ENCODE measurements at regions not wholly inside any gene's neighbourhood (a gene's known extent, or its start where the extent isn't known, plus 50 kb on each side); places are given as distances from the start of the nearest gene placed in this dataset.

GRCh38 chr13:81539643-81540150, 1198.8 kb upstream of the SPRY2 start:
- in situ Hi-C loops (cut with HindIII; ENCODE audit: low sequenced_read_pairs) = no loop called here

GRCh38 chr13:81498969-81499368, 1158.0 kb upstream of the SPRY2 start:
- in situ Hi-C loops (cut with HindIII; ENCODE audit: low sequenced_read_pairs) = no loop called here

GRCh38 chr13:81493144-81493543, 1152.2 kb upstream of the SPRY2 start:
- in situ Hi-C loops (cut with HindIII; ENCODE audit: low sequenced_read_pairs) = no loop called here

- in situ Hi-C loops (cut with HindIII; ENCODE audit: low sequenced_read_pairs) = no loop called here
These were observed 1151.5 kb upstream of the SPRY2 start for GRCh38 chr13:81492449-81492848.

GRCh38 chr13:81488021-81488420, 1147.1 kb upstream of the SPRY2 start:
- in situ Hi-C loops (cut with HindIII; ENCODE audit: low sequenced_read_pairs) = no loop called here

- in situ Hi-C loops (cut with HindIII; ENCODE audit: low sequenced_read_pairs) = no loop called here
These were observed 1146.2 kb upstream of the SPRY2 start for GRCh38 chr13:81487151-81487550.

GRCh38 chr13:81480634-81481033, 1139.7 kb upstream of the SPRY2 start:
- in situ Hi-C loops (cut with HindIII; ENCODE audit: low sequenced_read_pairs) = no loop called here

- in situ Hi-C loops (cut with HindIII; ENCODE audit: low sequenced_read_pairs) = no loop called here
These were observed 1132.5 kb upstream of the SPRY2 start for GRCh38 chr13:81473366-81473899.

- in situ Hi-C loops (cut with HindIII; ENCODE audit: low sequenced_read_pairs) = no loop called here
These were observed 1117.2 kb upstream of the SPRY2 start for GRCh38 chr13:81458170-81458569.

GRCh38 chr13:81446441-81446840, 1105.5 kb upstream of the SPRY2 start:
- in situ Hi-C loops (cut with HindIII; ENCODE audit: low sequenced_read_pairs) = no loop called here

- in situ Hi-C loops (cut with HindIII; ENCODE audit: low sequenced_read_pairs) = no loop called here
These were observed 1102.0 kb upstream of the SPRY2 start for GRCh38 chr13:81442904-81443303.

GRCh38 chr13:81425286-81425685, 1084.4 kb upstream of the SPRY2 start:
- in situ Hi-C loops (cut with HindIII; ENCODE audit: low sequenced_read_pairs) = no loop called here

GRCh38 chr13:81409284-81409683, 1068.4 kb upstream of the SPRY2 start:
- in situ Hi-C loops (cut with HindIII; ENCODE audit: low sequenced_read_pairs) = no loop called here

- in situ Hi-C loops (cut with HindIII; ENCODE audit: low sequenced_read_pairs) = no loop called here
These were observed 1067.7 kb upstream of the SPRY2 start for GRCh38 chr13:81408647-81409046.

GRCh38 chr13:81406639-81407292, 1065.8 kb upstream of the SPRY2 start:
- in situ Hi-C loops (cut with HindIII; ENCODE audit: low sequenced_read_pairs) = no loop called here

GRCh38 chr13:81406022-81406421, 1065.1 kb upstream of the SPRY2 start:
- in situ Hi-C loops (cut with HindIII; ENCODE audit: low sequenced_read_pairs) = no loop called here

- in situ Hi-C loops (cut with HindIII; ENCODE audit: low sequenced_read_pairs) = no loop called here
These were observed 1055.3 kb upstream of the SPRY2 start for GRCh38 chr13:81396192-81396591.

- in situ Hi-C loops (cut with HindIII; ENCODE audit: low sequenced_read_pairs) = no loop called here
These were observed 1054.4 kb upstream of the SPRY2 start for GRCh38 chr13:81395368-81395767.

- in situ Hi-C loops (cut with HindIII; ENCODE audit: low sequenced_read_pairs) = no loop called here
These were observed 1053.7 kb upstream of the SPRY2 start for GRCh38 chr13:81394640-81395039.

GRCh38 chr13:81393721-81394120, 1052.8 kb upstream of the SPRY2 start:
- in situ Hi-C loops (cut with HindIII; ENCODE audit: low sequenced_read_pairs) = no loop called here

GRCh38 chr13:81393110-81393509, 1052.2 kb upstream of the SPRY2 start:
- in situ Hi-C loops (cut with HindIII; ENCODE audit: low sequenced_read_pairs) = no loop called here

GRCh38 chr13:81388400-81388799, 1047.5 kb upstream of the SPRY2 start:
- in situ Hi-C loops (cut with HindIII; ENCODE audit: low sequenced_read_pairs) = no loop called here

GRCh38 chr13:81383444-81383843, 1042.5 kb upstream of the SPRY2 start:
- in situ Hi-C loops (cut with HindIII; ENCODE audit: low sequenced_read_pairs) = no loop called here

Measured in endothelial cell of hepatic sinusoid (primary cell).